Stimulated activated CD4-positive, alpha-beta T cell treated with anti-CD3 and anti-CD28 coated beads, Interleukin-2, amount 100 ng/mL, for 48 hours (primary cell): ENCODE measurements at regions not wholly inside any gene's neighbourhood (a gene's known extent, or its start where the extent isn't known, plus 50 kb on each side); places are given as distances from the start of the nearest gene placed in this dataset.
"Not testable (repeated sequence)": the region's sequence is repeated elsewhere in the genome, so short reads cannot be mapped to it uniquely, and the experiment has no call there.

ENCODE experiments used
- DNase-seq, 2 donors: peaks; one replicate each; pipeline ENCODE4 v3.0.0-alpha.2; 2020

DNA sequence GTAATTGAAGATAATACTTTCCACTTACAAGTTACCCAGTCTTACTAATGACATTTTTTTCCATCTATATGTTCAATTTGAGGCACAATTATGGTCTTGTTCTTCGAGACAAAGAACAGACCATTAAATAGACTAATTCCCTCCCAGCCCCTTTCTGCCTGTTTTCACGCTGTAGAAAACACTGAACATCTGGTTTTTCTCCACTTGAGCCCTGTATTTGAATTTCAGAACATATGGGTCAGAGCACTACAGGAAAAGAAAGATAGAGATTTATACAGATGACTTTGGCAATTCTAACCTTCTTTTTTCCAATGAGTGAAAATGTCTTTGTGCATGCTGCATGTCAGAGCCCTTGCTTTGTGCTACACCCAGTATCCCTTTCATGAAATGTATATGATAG, 506.9 kb downstream of the LRRC70 start:
- DNase-seq, result no peak

DNA sequence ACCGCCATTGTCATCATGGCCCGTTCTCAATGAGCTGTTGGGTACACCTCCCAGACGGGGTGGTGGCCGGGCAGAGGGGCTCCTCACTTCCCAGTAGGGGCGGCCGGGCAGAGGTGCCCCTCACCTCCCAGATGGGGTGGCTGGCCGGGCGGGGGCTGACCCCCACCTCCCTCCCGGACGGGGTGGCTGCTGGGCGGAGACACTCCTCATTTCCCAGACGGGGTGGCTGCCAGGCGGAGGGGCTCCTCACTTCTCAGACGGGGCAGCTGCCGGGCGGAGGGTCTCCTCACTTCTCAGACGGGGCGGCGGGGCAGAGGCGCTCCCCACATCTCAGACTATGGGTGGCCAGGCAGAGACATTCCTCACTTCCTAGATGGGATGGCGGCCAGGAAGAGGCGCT, 505.1 kb downstream of the LRRC70 start:
- DNase-seq, result not testable (repeated sequence)

- no peak for DNase-seq
Measured at GRCh38 chr5:63081402-63081801, 502.8 kb downstream of the LRRC70 start.

DNA sequence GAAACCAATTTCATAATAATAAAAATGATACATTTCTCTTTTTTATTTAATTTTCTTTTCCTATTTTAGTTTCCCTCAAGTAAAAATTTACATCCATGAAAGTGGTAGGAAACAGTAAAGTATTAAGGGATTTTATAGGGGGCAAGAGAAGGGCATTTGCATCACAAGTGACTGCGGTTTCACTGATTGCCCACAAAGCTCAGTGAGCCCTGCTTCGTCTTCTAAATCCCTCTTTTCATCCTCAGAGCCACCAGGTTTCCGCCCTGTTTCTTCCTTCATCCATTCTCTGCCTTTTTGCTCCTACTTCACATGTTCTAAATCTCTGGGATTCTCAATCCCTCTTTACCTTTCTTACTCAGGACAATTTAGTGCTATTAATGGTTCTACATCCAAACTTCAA, 491.4 kb downstream of the LRRC70 start:
- DNase-seq, result no peak

GRCh38 chr5:63055421-63055820, 476.8 kb downstream of the LRRC70 start:
- no peak for DNase-seq

- DNase-seq, result no peak
Measured at GRCh38 chr5:63053019-63053638, 474.5 kb downstream of the LRRC70 start.

DNA sequence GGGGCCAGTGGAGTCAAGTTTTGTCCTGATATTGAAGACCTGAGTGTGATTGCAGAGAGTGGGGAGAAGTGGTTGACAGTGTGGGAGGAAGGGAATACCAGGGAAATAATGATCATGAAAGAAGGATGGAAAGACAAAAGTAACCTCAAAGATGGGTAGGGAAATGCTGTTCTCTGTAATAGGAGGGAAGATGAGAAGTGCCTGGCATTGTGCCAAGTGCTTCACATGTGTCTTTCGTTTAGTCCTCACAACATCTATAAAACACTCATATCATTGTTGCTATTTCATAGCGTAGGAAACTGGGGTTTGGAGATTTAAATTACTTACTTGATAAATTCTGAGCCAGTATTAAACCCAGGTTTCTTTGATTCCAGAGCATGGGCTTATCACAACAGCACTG, 472.3 kb downstream of the LRRC70 start:
- no peak for DNase-seq

DNA sequence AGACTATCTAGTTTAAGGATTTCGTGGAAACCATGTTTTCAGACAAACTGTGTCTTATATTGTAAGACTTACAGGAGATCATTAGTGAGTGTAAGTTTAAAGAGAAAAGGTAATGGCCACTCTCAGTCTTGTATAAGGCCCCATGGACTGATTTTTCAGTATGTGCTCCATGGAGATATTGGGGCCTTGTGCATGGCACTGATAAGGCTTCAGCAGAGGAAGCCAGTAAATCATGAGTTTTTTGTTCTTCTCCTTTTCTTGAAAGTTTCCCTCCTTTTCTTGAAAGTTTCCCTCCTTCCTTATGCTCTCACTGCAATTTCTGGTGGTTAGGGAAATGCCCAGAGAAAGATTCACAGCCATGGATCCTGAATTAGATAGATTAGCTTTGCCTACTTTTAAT, 471.3 kb downstream of the LRRC70 start:
- DNase-seq, result no peak

DNA sequence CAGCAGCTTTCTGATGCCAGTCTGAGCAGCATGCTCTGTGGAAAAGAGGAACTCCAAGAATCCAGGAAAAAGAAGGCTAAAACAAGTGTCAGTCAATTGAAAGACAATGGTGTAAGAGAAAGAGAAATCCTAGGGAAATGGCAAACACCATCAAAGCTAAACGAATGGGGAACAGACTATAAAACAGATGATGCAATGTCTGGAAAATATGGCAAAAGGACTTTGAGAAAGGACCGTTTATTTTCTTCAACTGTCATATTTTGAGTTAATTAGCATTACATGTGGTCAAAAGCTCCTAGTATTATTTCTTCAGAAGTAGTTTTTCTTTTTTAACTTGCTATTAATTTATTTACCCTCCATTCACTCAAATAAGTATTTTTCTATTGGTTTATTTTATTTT, 465.2 kb downstream of the LRRC70 start:
- no peak for DNase-seq

GRCh38 chr5:63032343-63032742, 453.7 kb downstream of the LRRC70 start:
- no peak for DNase-seq

GRCh38 chr5:63029891-63030290, 451.3 kb downstream of the LRRC70 start:
- DNase-seq, result no peak

DNA sequence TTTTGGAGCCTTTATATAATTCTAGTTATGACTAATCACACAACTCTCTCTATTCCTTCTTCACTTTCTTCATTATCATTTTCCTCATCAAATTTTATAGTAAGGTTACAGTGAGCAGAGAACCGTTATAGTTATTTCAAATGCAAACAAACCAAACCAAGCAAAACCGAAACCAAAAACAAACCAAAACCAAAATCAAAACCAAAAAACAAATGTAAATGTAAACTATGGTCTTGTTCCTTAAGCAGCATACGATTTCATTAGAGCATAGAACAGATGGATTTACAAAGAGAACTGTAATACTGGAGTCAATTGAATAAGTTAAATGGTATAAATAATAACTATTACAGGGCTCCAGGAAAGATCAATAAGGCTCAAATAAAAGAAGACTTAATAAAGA, 447.1 kb downstream of the LRRC70 start:
- DNase-seq, result no peak

DNA sequence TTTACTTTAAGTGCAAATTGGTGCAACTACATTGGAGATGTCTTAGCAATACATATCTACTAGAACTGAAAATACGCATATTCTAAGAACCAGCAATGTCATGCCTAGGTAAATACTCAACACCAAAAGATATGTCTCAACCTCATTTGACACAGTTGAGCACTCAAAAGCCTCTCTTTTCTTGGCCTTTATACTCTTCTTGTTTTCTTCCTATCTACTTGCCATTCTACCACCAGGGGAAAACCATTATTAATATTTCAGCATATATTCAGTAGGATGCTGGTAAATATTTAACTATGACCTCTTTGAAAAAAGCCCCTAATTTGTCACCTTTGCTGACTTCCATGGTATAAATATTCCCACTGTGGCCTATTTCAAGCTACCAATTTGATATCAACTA, 443.8 kb downstream of the LRRC70 start:
- no peak for DNase-seq

GRCh38 chr5:63011158-63011557, 432.5 kb downstream of the LRRC70 start:
- no peak for DNase-seq

DNA sequence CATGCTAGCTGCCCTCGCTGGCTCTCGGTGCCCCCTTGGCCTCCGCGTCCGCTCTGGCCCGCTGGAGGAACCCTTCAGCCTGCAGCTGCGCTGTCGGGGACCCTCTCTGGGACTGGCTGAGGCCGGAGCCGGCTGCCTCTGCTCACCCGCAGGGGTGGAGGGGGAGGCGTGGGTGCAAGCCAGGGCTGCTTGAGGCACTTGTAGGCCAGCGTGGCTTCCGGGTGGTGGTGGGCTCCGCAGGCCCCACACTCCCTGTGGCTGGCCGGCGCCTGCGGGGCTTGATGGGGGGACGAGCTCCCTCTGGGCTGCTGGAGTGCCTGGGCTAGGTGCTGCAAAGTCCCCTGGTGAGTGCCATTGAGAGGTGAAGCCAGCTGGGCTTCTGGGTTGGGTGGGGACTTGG, 429.6 kb downstream of the LRRC70 start:
- DNase-seq, result no peak

DNA sequence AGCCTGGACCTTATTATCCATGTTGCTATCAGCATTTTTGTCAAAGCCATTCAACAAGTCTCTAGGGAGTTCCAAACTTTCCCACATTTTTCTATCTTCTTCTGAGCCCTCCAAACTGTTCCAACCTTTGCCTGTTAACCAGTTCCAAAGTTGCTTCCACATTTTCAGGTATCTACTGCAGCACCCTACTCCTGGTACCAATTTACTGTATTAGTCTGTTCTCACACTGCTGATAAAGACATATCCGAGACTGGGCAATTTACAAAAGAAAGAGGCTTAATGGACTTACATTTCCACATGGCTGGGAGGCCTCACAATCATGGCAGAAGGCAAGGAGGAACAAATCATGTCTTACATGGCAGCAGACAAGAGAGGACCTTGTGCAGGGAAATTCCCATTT, 416.2 kb downstream of the LRRC70 start:
- DNase-seq, result not testable (repeated sequence)

GRCh38 chr5:62985749-62986148, 407.1 kb downstream of the LRRC70 start:
- no peak for DNase-seq

GRCh38 chr5:62982348-62982747, 403.7 kb downstream of the LRRC70 start:
- no peak for DNase-seq

DNA sequence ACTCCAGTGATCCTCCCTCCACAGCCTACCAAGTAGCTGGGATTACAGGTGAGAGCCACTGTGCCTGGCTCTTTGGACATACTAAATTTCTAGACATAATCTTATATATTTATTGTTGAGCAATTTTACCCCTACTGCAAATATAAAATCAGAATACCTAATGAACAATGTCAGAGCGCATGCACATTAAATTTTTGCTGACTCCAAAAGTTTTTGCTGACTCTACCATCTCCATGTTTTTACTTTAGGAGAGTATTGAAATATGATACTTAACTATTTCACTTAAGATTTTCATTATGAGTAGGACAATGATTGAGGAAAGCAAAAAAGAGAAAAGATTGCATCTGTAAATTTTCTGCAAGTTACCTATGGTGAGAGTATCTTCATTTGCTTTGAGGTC, 402.3 kb downstream of the LRRC70 start:
- no peak for DNase-seq

DNA sequence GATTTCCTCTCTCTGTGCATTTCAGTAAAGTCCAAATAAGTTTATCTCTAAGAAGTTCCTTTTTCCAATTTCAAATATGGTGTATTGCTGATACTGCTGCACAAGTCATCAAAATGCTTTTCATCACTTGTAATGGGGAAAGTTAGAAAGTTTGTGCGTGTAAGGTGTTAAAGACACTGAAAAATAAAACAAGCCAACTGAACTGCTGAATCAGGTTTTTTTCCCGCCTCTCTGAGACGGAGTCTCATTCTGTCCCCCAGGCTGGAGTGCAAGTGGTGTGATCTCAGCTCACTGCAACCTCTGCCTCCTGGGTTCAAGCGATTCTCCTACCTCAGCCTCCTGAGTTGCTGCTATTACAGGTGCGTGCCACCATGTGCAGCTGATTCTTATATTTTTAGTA, 400.9 kb downstream of the LRRC70 start:
- no peak for DNase-seq

DNA sequence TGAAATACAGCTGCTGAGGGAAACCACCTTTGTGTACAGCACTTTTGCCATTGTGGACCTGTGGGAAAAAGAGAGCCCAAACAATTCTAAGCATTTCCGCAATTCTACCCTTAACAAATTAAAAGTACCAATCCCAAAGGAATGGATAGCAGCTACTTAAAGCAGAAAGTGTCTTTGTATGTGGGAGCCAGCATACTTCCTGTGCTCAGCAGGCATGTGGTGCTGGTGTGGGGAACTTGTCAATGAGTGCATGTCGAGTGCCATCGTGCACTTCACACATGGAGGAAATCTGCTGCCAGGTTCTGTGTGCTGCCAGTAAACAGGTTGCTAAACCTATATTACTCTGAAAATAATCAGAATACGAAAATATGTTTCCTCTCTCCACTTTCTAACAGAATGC, 399.0 kb downstream of the LRRC70 start:
- DNase-seq, result no peak

- no peak for DNase-seq
Measured at GRCh38 chr5:62974623-62975022, 396.0 kb downstream of the LRRC70 start.

GRCh38 chr5:62969409-62970120, 390.9 kb downstream of the LRRC70 start:
- no peak for DNase-seq

DNA sequence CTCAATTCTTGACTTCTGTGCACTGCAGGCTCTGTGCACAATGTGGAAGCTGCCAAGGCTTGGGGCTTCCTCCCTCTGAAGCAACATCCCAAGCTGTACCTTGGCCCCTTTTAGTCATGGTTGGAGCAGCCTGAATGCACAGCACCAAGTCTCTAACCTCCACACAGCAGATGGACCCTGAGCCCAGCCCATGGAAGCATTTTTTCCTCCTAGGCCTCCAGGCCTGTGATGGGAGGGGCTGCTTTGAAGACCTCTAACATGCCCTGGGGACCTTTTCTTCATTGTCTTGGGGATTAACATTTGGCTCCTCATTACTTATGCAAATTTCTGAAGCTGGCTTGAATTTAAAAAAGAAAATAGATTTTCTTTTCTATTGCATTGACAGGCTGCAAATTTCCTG, 385.8 kb downstream of the LRRC70 start:
- no peak for DNase-seq

DNA sequence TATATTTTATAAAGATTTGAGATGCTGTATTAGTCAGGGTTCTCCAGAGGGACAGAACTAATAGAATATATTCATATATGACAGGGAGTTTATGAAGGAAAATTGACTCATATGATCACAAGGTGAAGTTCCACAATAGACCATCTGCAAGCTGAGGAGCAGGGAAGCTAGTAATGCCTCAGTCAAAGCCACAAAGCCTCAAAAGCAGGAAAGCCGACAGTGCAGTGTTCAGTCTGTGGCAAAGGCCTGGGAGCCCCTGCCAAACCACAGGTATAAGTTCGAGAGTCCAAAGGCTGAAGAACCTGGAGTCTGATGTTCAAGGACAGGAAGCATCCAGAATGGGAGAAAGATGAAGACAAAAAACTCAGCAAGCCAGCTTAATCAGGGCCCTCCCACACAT, 382.2 kb downstream of the LRRC70 start:
- no peak for DNase-seq
